RWPE2 (cell line): ENCODE measurements at regions not wholly inside any gene's neighbourhood (a gene's known extent, or its start where the extent isn't known, plus 50 kb on each side); places are given as distances from the start of the nearest gene placed in this dataset.

Experiments
- ATAC-seq: fragments of 200-7000 bp; cut with Tn5 transposase; 3 replicates; pipeline ENCODE4 v1.9.1; 2021; ENCODE audit warnings: low read depth
- DNase-seq: peaks from one replicate; pipeline ENCODE4 v3.0.0-alpha.2; 2020; ENCODE audit warnings: low spot score
- H3K27ac ChIP-seq: fragments of 450-650 bp; 2 replicates; pipeline ENCODE4 v1.5.1; 2017; ENCODE audit warnings: mild to moderate bottlenecking; ENCODE audit not compliant: poor library complexity, severe bottlenecking
- H3K27me3 ChIP-seq: fragments of 250-450 bp; sonication (Bioruptor Pico); 2 replicates; pipeline ENCODE4 v1.5.1; 2021; ENCODE audit warnings: mild to moderate bottlenecking, moderate library complexity; ENCODE audit not compliant: insufficient read depth, poor library complexity, severe bottlenecking
- H3K36me3 ChIP-seq: fragments of 250-450 bp; sonication (Bioruptor Pico); 2 replicates; pipeline ENCODE4 v1.5.1; 2020; ENCODE audit warnings: low read depth, mild to moderate bottlenecking, moderate library complexity
- H3K4me1 ChIP-seq: fragments of 250-450 bp; sonication (Bioruptor Pico); 2 replicates; pipeline ENCODE4 v1.5.1; 2021; ENCODE audit warnings: mild to moderate bottlenecking, moderate library complexity; ENCODE audit not compliant: insufficient read depth, poor library complexity, severe bottlenecking
- H3K4me3 ChIP-seq: fragments of 250-450 bp; sonication (Bioruptor Pico); 2 replicates; pipeline ENCODE4 v1.5.1; 2021; ENCODE audit warnings: mild to moderate bottlenecking, moderate library complexity; ENCODE audit not compliant: severe bottlenecking
- H3K9me3 ChIP-seq: fragments of 250-450 bp; sonication (Bioruptor Pico); 2 replicates; pipeline ENCODE4 v1.5.1; 2021; ENCODE audit warnings: mild to moderate bottlenecking, moderate library complexity; ENCODE audit not compliant: severe bottlenecking
- CTCF ChIP-seq: fragments of 450-650 bp; IDR thresholded peaks from one replicate; pipeline ENCODE4 v1.5.1; 2017; ENCODE audit warnings: mild to moderate bottlenecking, moderate library complexity; ENCODE audit not compliant: poor library complexity, severe bottlenecking

- Histone ChIP-seq H3K36me3 (no peaks in the 10 kb centered on the region), H3K9me3 (no peaks in the 10 kb centered on the region), H3K4me3 (no peak overlapping the region), H3K27ac (no peak overlapping the region), H3K27me3 (no peaks in the 10 kb centered on the region), H3K4me1 (no peaks in the 10 kb centered on the region)
- no peak for DNase-seq
- ATAC-seq, result no peak
- no peak for TF ChIP-seq CTCF
Observed at GRCh38 chr6:166749666-166750065, 122.6 kb upstream of the RPS6KA2 start.

DNA sequence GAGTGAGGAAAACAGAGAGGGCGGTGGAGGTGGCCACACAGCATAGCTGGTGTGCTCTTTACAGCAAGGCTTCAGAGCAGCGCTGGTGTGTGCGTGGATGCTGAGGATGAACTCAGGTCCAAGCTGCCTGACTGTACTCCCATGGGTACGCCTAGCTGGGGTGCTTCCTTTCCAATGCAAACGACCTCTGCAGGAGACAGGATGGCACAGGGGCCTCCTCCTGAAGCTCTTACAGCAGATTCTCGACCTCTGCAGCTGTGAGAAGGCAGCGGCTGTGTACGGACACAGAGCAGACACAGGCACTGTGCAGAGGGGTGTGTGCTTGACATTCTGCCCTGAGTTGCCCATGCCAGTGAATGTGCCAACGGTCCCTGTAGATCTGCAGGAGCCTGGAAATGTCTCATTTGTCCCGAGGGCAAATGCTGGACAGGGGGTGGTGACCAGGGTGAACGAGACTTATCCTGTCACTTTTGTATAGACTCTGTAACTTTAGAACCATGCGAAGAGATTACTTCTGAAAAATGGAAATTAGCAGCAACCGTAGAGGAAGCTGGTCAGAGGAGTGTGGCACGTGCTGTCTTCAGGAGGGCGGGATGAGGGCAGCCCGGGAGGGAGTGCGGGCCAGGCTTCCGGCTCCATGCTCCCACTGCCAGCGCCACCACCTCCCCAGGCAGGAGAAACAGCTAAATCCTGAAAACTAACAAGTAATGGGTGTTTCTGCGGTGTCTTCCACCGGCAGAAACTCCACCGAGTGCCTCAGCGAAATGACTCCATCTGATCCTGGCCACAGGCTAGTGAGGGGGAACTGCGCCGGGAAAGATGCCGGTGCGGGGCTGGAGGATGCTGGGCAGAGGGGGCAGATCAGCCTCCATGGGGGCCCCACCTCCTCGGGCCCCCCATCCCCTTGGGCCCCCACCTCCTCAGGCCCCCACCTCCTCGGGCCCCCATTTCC is 120.9 kb upstream of the RPS6KA2 start:
- Histone ChIP-seq H3K27ac (no peak overlapping the region), H3K36me3 (no peaks in the 10 kb centered on the region), H3K4me3 (no peak overlapping the region), H3K4me1 (no peaks in the 10 kb centered on the region), H3K27me3 (no peaks in the 10 kb centered on the region), H3K9me3 (no peaks in the 10 kb centered on the region)
- no peak for DNase-seq
- no peak for TF ChIP-seq CTCF
- ATAC-seq, result peak; percentile 31

DNA sequence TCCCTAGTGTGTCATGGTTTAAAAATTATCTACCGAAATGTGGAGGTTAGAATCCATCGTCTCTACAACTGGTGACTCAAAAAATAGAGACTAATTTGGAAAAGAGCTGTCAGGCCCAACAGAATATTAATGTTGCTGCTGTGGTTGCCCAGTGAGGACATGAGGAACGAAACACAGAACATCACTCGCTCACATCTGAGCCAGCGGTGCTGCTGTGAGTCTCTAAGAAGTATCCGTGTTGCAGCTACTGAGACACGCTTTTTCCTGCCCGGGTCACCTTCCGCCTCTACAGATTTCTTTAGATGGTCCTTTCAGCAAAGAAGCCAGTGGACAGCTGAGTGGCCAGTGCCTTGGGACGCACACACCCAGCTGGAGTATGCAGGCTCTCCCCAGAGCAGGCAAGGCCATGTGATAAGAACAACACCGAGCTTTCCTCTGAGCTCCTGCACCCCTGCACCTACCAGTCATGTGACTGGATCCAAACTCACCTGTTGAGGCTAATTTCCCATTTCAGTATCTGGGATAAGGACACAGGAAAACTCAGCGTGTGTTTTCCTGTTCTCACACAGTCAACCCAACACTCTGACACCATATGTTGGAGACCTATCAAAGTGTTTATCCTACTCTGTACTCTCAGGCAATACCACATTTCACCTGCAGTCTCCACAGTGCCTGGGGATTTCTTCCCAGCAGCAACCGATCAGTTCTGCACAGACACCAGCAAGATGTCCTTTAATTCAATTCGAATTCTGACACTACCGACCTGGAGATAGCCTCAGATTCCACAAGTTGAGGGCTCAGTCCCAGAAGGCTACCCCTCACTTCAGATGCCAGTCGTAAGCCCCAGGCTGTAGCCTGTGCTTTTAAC is 119.0 kb upstream of the RPS6KA2 start:
- Histone ChIP-seq H3K9me3 (no peaks in the 10 kb centered on the region), H3K27ac (no peak overlapping the region), H3K36me3 (no peaks in the 10 kb centered on the region), H3K27me3 (no peaks in the 10 kb centered on the region), H3K4me3 (no peak overlapping the region), H3K4me1 (no peaks in the 10 kb centered on the region)
- no peak for TF ChIP-seq CTCF
- ATAC-seq (no peak), DNase-seq (no peak)

DNA sequence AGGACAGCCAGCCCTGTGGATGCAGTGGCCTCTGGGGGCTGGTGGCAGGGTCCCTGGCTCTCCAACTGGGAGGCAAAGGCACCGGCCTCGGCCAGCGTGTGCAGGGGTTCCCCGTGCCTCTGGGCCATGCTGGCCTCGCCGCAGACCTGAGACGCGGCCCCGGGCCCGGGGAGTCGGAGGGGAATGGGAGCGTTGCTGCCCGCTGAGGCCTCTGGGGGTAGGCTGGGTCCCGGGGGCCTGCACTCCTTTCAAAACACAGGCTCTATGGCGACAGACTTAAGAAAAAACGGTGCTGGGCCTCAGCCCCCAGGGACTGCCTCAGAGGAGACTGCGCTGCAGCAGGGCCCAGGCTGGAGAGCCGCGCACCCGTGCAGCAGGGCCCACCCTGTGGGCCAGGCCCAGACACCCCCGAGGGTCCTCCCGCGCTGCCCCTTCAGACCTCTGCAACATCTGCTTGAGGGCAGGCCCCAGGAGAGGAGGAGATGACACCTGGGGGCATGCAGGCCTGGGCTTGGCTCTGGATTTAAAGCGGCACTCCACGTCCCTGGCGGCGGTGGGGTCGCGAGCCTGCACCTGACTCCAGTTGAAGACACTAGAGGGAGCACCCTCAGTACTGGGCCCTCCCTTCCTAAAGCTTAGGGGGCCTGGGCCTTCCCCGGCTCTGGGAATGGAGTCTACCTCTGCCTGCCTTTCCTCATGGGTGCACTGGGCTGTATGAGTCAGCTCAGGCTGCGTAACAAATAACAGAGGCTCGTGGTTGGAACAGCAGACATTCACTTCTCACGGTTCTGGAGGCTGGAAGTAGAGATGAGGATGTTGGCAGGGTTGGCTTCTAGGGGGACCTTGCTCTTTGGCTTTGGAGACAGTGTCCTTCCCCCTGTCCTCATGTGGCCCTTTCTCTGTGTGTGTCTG is 117.4 kb upstream of the RPS6KA2 start:
- Histone ChIP-seq H3K4me1 (peaks cover 4% of the 10 kb centered on the region), H3K27ac (no peak overlapping the region), H3K4me3 (no peak overlapping the region), H3K27me3 (no peaks in the 10 kb centered on the region), H3K36me3 (no peaks in the 10 kb centered on the region), H3K9me3 (no peaks in the 10 kb centered on the region)
- ATAC-seq (no peak), DNase-seq (no peak)
- TF ChIP-seq CTCF, result no peak
